ENCODE measurements at regions not wholly inside any gene's neighbourhood (a gene's known extent, or its start where the extent isn't known, plus 50 kb on each side); places are given as distances from the start of the nearest gene placed in this dataset.

GRCh38 chrX:33285550-33285949, 74.2 kb upstream of the DMD start:
- H3K4me1 ChIP-seq: no peaks in the 10 kb centered on the region
- H3K27me3 ChIP-seq: no peaks in the 10 kb centered on the region
- DNase-seq: no peak
- H3K36me3 ChIP-seq: no peaks in the 10 kb centered on the region
- TF ChIP-seq POLR2A (IDR thresholded peaks at IDR 0.05) (no peak), CTCF (IDR thresholded peaks at IDR 0.05) (no peak)
- intact Hi-C loops (cut with DNase I; ENCODE audit: low total_unique reads): no loop called here
- no peak overlapping the region for H3K4me3 ChIP-seq
- H3K9me3 ChIP-seq: no peaks in the 10 kb centered on the region
- no peak overlapping the region for H3K27ac ChIP-seq

- Histone ChIP-seq H3K36me3 (no peaks in the 10 kb centered on the region), H3K4me3 (no peak overlapping the region), H3K4me1 (no peaks in the 10 kb centered on the region), H3K27me3 (no peaks in the 10 kb centered on the region), H3K9me3 (no peaks in the 10 kb centered on the region), H3K27ac (no peak overlapping the region)
- TF ChIP-seq POLR2A (IDR thresholded peaks at IDR 0.05): no peak
- no peak for TF ChIP-seq CTCF (IDR thresholded peaks at IDR 0.05)
- intact Hi-C loops (cut with DNase I; ENCODE audit: low total_unique reads): no loop called here
- no peak for DNase-seq
Measured at GRCh38 chrX:33277046-33277445, 65.7 kb upstream of the DMD start.

GRCh38 chrX:33273535-33273934, 62.2 kb upstream of the DMD start:
- TF ChIP-seq CTCF (IDR thresholded peaks at IDR 0.05): no peak
- TF ChIP-seq POLR2A (IDR thresholded peaks at IDR 0.05): no peak
- Histone ChIP-seq H3K9me3 (no peaks in the 10 kb centered on the region), H3K27ac (no peak overlapping the region), H3K4me1 (no peaks in the 10 kb centered on the region), H3K36me3 (no peaks in the 10 kb centered on the region), H3K4me3 (no peak overlapping the region), H3K27me3 (no peaks in the 10 kb centered on the region)
- no peak for DNase-seq
- intact Hi-C loops (cut with DNase I; ENCODE audit: low total_unique reads): no loop called here

- Histone ChIP-seq H3K27ac (no peak overlapping the region), H3K4me3 (no peak overlapping the region), H3K9me3 (no peaks in the 10 kb centered on the region), H3K4me1 (no peaks in the 10 kb centered on the region), H3K36me3 (no peaks in the 10 kb centered on the region), H3K27me3 (no peaks in the 10 kb centered on the region)
- DNase-seq: no peak
- intact Hi-C loops (cut with DNase I; ENCODE audit: low total_unique reads): no loop called here
- TF ChIP-seq POLR2A (IDR thresholded peaks at IDR 0.05) (no peak), CTCF (IDR thresholded peaks at IDR 0.05) (no peak)
Measured at GRCh38 chrX:33272986-33273385, 61.6 kb upstream of the DMD start.
